GM23248 (cell line): ENCODE measurements at regions not wholly inside any gene's neighbourhood (a gene's known extent, or its start where the extent isn't known, plus 50 kb on each side); places are given as distances from the start of the nearest gene placed in this dataset.
"Not testable (repeated sequence)": the region's sequence is repeated elsewhere in the genome, so short reads cannot be mapped to it uniquely, and the experiment has no call there.

Source experiments
- EZH2 ChIP-seq: fragments of 200-600 bp; sonication (generic); IDR thresholded peaks from 2 replicates; pipeline ENCODE4 v1.6.1; 2018; ENCODE audit warnings: antibody characterized with exemption, mild to moderate bottlenecking; ENCODE audit not compliant: insufficient read depth, poor library complexity, severe bottlenecking
- EZH2phosphoT487 ChIP-seq: fragments of 200-600 bp; sonication (generic); IDR thresholded peaks from 2 replicates; pipeline ENCODE4 v1.6.1; 2018; ENCODE audit warnings: antibody characterized with exemption, moderate library complexity, mild to moderate bottlenecking, low read depth; ENCODE audit not compliant: insufficient read depth

DNA sequence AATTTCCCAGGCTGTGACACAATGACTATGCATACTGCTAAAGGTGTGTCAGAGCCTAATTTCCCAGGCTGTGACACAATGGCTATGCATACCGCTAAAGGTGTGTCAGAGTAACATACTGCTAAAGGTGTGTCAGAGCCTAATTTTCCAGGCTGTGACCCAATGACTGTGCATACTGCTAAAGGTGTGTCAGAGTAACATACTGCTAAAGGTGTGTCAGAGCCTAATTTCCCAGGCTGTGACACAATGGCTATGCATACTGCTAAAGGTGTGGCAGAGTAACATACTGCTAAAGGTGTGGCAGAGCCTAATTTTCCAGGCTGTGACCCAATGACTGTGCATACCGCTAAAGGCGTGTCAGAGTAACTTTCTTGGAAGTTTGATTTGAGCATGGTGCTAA, 132.9 kb downstream of the BOD1 start:
- not testable (repeated sequence) for TF ChIP-seq EZH2phosphoT487, EZH2
